Stimulated activated CD4-positive, alpha-beta T cell treated with anti-CD3 and anti-CD28 coated beads, Interleukin-12 subunit alpha, Interleukin-12 subunit beta, amount 100 ng/mL, for 48 hours (primary cell): ENCODE measurements at regions not wholly inside any gene's neighbourhood (a gene's known extent, or its start where the extent isn't known, plus 50 kb on each side); places are given as distances from the start of the nearest gene placed in this dataset.

Experiments used
- DNase-seq, 3 donors: peaks; one replicate each; pipeline ENCODE4 v3.0.0-alpha.2; 2020; ENCODE audit warnings: low read depth in 2 of 3, low spot score in 1 of 3

- no peak for DNase-seq
Observed at GRCh38 chr2:15776992-15777702, 163.2 kb upstream of the MYCN start.

- DNase-seq = no peak
Observed at GRCh38 chr2:15777795-15778371, 162.5 kb upstream of the MYCN start.

GRCh38 chr2:15778529-15779219 is 161.7 kb upstream of the MYCN start:
- DNase-seq = no peak

GRCh38 chr2:15779381-15780041 is 160.8 kb upstream of the MYCN start:
- no peak for DNase-seq

GRCh38 chr2:15780234-15780633 is 160.1 kb upstream of the MYCN start:
- no peak for DNase-seq

- no peak for DNase-seq
Observed at GRCh38 chr2:15780912-15781574, 159.3 kb upstream of the MYCN start.

GRCh38 chr2:15782009-15782751 is 158.2 kb upstream of the MYCN start:
- no peak for DNase-seq

GRCh38 chr2:15782769-15783294 is 157.5 kb upstream of the MYCN start:
- no peak for DNase-seq

- no peak for DNase-seq
Observed at GRCh38 chr2:15783489-15783888, 156.9 kb upstream of the MYCN start.

- DNase-seq = no peak
Observed at GRCh38 chr2:15784106-15784885, 156.1 kb upstream of the MYCN start.

GRCh38 chr2:15784886-15785801 is 155.2 kb upstream of the MYCN start:
- DNase-seq = no peak

- no peak for DNase-seq
Observed at GRCh38 chr2:15786003-15786654, 154.2 kb upstream of the MYCN start.

- no peak for DNase-seq
Observed at GRCh38 chr2:15786901-15787300, 153.4 kb upstream of the MYCN start.

GRCh38 chr2:15787535-15788454 is 152.6 kb upstream of the MYCN start:
- DNase-seq = no peak

- no peak for DNase-seq
Observed at GRCh38 chr2:15788455-15788829, 151.9 kb upstream of the MYCN start.

- DNase-seq = no peak
Observed at GRCh38 chr2:15788830-15789229, 151.5 kb upstream of the MYCN start.
